CD4-positive, alpha-beta T cell treated with Interleukin-1 beta for 1 hour (primary cell): ENCODE measurements at regions not wholly inside any gene's neighbourhood (a gene's known extent, or its start where the extent isn't known, plus 50 kb on each side); places are given as distances from the start of the nearest gene placed in this dataset.
"Not testable (repeated sequence)": the region's sequence is repeated elsewhere in the genome, so short reads cannot be mapped to it uniquely, and the experiment has no call there.

Experiments used
- DNase-seq, 2 donors: peaks; one replicate each; pipeline ENCODE4 v3.0.0-alpha.2; 2020 to 2022

DNA sequence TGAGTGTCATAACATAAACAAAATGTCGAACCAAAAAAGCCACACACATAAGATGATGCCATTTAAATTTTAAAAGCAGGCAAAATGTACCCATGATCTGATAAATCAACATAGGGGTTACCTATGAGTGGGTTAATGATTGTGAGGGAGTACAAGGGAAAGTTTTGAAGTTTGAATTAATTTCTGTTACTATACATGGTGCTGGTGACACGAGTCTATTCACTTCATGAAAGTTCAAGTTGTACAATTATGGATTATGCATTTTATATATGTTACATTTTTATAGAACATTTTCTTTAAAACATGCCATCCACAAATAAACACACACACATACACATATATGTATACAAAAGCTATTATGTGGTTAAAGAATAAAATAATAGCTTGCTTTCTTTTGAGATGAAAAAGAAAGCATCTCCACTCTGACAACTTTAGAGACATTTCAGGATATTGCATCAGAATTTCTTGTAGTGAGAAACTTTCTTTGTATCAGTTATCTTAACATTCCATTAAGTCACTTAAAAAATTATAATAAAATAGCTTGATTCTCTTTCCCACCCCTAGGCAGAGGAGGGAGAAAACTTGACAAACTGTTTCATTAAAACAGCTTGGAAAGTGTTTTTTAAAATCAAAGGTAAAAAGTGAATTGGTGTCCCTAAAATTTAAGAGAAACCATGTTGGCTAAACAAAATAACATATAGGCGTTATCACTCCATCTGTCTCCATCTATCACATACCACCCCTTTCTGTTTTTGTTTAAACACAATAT, 891.8 kb upstream of the NDST4 start:
- DNase-seq = no peak

DNA sequence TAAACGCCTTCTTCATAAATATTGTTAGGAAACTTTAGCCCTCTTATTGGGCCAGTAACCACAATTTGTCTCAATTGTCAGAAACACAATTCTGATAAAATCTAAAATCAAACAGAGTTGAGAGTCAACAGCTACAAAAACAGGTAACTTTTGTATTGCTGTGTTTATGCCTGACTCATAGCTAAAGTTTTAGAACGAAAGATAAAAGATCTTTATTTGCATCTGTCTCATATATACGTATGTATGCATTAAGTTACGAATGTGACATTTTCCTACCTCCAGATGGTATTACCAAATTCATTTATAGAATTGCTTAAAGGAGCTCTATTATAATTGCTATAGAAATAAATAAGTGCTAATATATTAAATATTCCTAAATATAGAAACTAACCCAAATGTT, 887.9 kb upstream of the NDST4 start:
- no peak for DNase-seq

DNA sequence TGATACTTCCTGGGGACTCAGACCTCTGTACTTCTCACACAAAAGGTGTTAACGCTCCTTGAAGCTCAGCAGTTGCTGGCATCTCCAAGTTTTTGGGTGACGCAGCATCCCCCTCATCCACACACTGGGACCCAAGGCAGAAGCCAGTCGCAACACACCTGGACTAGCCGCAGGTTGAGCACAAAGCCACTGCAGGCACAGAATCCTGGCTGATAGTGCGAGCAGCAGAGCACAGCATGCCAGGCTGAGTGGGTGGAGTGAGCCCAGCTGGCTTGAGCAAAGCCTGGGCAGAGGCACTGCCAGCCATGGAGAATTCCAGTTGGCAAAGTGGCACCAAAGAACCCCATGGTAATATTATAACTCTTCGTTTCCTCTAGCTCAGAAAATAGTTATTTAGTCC, 873.2 kb upstream of the NDST4 start:
- DNase-seq = no peak

DNA sequence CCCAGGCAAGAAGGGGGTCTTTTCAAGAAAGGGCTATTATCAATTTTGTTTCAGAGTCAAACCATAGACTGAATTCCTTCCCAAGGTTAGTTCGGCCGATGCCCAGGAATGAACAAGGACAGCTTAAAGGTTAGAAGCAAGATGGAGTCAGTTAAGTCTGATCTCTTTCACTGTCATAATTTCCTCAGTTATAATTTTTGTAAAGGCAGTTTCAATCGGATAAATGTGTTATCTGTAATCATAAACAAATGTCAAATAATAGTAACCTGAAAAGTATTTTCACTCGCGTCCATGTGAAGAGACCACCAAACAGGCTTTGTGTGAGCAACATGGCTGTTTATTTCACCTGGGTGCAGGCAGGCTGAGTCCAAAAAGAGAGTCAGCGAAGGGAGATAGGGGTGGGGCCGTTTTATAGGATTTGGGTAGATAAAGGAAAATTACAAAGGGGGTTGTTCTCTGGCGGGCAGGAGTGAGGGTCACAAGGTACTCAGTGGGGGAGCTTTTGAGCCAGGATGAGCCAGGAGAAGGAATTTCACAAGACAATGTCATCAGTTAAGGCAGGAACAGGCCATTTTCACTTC, 862.1 kb upstream of the NDST4 start:
- DNase-seq = not testable (repeated sequence)

DNA sequence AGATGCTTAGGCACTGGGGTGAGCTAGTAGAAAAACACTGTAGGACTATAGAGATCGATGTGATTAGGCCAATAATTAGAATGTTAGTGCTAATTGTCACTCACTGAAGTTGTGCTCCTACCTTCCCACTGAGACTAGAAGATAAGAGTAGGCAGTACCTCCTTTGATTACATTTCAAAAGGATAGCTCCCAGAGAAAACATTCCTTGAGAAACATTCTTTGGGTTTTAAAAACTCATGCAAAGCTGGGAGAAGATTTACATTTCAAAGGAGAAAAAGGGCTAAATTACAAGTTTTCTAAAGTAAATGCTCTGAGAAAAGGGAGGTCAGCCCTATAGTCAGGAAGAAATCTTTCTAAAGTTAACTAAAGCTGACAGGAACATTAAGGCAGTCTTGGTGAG, 860.3 kb upstream of the NDST4 start:
- no peak for DNase-seq

DNA sequence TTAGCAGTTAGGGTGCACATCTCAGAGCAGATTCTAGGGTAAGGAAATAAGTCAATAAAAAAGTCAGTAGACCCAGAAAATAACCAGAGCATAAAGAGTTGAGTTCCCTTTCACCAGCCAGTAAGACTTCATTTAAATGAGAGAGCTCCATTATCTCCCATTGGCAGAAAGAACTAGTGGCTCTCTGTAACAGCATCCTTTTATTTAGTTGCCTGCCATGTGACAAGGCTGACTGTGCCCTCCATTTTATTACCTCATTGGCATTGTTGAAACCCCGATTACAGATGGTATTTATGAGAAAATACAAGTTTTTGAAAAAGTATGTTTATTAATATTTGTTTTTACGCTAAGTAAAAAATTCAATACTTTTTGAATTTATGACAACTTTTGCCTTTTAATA, 859.5 kb upstream of the NDST4 start:
- no peak for DNase-seq

DNA sequence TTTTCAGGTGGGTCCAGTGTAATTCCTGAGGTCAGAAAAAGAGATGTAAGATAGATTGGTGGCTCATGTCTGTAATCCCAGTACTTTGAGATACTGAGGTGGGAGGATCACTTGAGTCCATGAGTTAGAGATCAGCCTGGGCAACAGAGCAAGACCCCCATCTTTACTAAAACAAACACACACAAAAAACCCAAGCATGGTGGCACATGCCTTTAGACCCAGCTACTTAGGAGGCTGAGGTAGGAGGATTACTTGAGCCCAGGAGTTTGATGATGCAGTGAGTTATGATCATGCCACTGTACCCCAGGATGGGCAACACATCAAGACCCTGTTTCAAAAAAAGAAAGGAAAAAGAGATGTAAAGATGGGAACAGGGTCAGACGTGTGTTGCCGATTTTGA, 857.4 kb upstream of the NDST4 start:
- no peak for DNase-seq

DNA sequence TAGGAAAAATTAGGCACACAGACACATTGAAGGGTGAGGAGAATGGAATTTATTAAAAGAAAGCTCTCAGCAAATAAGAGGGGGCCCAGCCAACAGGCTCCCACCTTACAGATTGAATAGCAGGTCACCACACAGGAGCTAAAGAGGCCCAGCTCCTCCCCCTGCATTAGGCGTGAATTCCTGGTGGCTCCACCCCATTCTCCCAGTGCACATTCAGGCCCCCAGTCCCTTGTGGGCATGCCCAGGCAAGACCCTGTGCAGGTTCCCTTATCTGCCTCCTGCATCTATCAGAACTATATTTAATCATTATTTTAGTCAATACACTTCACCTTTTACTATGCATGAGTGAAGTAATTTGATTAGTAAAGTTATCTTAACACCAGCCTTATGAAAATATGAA, 856.3 kb upstream of the NDST4 start:
- DNase-seq = no peak

DNA sequence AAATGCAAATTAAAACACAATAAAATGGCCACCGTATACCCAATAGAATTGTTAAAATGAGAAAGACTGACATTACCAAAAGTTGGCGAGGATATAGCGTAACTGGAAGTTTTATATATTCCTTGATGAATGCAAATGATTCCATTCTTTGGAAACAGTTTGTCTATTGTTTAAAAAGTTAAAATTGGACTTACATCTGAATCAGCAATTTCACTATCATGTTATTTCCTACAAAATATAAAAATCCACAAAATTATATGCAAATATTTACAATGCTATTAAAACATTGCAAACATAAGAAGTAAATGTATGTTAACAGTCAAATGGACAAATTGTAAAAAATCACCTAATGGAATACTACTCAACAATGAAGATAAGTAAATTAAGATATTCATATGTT, 852.2 kb upstream of the NDST4 start:
- DNase-seq = no peak

DNA sequence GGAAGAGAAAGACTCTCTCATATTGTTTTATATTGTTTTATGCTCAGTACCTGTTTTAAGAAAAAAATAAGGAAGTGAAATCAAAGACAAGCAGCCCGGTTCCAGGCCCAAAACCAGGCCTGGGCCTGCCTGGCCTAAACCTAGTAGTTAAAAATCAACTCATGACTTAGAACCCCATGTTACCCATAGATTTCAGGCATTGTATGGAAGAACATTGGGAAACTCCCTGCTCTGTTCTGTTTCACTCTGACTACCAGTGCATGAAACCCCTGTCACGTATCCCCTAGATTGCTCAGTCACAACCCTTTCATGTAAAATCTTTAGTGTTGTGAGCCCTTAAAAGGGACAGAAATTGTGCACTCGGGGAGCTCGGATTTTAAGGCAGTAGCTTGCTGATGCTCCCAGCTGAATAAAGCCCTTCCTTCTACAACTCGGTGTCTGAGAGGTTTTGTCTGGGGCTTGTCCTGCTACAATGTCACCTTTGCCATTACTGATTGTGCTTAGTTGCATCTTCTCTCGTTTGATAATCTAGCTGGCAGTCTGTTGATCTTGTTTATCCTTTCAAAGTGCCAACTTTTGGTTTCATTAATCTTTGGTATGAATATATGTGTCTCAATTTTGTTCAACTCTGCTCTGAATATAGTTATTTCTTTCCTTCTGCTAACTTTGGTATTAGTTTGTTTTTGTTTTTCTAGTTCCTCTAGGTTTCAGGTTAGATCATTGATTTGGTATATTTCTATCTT, 842.8 kb upstream of the NDST4 start:
- DNase-seq = not testable (repeated sequence)

DNA sequence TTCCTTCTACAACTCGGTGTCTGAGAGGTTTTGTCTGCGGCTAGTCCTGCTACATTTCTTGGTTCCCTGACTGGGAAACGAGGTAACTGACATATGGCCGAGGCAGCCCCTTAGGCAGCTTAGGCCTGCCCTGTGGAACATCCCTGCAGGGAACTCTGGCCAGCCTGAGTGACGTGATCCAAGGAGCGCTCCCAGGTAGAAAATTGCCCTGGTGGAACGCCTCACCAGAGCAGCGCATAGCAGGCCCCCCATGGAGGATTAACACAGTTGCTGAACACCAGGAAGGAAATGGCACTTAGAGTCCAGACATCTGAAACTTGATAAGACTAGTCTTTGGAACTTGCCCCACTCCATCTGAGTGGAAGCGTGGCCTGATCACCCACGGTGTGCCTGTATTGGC, 837.4 kb upstream of the NDST4 start:
- DNase-seq = no peak

DNA sequence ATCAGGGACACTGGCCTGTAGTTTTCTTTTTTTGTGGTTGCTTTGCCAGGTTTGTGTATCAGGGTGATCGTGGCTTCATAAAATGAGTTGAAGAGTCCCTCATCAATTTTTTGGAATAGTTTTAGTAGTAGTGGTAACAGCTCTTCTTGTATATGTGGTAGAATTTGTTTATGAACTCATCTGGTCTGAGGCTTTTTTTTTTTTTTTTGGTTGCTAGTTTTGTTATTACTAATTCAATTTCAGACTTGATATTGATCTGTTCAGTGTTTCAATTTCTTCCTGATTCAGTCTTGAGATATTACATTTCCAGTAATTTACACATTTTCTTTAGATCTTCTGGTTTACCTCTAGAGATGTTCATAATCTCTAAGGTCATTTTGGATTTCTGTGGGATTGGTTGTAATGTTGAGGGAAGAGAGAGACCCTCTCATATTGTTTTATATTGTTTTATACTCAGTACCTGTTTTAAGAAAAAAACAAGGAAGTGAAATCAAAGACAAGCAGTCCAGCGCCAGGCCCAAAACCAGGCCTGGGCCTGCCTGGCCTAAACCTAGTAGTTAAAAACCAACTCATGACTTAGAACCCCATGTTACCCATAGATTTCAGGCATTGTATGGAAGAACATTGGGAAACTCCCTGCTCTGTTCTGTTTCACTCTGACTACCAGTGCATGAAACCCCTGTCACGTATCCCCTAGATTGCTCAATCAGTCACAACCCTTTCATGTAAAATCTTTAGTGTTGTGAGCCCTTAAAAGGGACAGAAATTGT, 836.7 kb upstream of the NDST4 start:
- not testable (repeated sequence) for DNase-seq

DNA sequence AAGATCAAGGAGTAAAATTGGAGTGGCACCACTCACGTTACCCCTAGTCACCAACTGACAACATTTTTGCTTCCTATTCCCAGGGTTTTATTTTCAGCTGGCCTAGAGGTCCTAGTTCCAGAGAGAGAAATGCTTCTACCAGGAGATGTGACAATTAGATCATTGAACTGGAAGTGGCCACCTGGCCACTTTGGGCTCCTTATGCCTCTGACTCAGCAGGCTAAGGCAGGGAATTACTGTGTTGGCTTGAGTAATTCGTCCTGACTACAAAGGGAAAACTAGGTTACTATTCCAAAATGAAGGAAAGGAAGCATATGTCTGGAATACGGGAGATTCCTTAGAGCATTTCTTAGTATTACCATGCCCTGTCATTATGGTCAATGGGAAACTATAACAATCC, 831.6 kb upstream of the NDST4 start:
- DNase-seq = no peak

DNA sequence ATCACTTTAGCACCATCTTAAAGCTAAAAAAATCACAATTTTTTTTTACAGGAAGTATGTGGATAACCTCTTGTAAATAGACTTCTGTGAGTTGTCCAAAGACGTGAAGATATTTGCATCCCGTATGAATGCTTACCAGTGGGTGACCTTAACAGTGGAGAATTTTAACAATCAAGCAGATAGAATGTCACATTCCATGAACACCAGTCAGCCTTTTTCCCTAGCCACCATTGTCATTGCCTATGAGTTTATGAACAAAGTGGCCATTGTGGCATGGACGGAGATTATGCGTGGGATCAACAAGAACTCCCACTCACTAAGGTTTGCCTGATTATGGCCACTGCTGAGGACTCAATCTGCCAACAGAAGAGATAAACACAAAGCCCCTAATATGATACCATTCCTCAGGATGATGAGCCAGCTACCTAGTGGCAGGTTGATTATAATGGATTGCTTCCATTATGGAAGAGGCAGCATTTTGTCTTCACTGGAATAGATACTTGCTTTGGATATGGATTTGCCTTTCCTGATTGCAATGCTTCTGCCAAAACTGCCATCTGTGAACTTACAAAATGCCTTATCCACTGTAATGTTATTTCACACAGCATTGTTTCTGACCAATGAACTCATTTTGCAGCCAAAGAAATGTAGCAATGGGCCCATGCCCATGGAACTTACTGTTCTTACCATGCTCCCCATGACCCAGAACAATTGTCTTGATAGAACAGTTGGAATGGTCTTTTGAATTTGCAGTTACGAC, 830.9 kb upstream of the NDST4 start:
- DNase-seq = no peak

DNA sequence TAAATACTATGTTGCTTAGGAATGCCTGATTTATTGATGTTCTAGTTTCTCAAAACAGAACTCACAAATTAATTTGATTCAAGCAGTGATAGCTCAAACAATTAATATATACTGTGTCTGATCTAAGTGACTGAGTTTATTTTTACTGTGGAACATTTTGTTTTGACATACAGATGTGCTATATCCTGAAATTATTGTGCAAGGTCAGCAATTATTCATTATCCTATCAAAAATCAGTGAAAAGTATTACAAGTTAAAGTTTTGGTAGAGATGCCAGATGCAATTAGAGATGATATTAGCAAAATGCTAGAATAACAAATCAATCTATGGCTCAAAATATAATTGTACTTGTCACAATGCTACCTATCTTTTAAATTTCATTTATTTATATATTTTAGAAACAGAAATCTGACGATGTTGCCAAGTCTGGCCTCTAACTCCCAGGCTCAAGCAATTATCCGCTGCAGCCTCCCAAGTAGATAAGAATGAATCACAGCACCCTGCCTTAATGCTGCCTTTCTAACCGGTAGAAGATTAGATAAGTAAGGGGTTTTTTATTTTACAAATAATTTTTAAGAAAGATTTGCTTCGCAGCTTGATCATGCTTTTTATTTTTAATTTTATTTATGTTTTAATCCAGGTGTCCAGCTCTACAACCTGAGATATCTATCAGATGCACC, 825.5 kb upstream of the NDST4 start:
- no peak for DNase-seq

DNA sequence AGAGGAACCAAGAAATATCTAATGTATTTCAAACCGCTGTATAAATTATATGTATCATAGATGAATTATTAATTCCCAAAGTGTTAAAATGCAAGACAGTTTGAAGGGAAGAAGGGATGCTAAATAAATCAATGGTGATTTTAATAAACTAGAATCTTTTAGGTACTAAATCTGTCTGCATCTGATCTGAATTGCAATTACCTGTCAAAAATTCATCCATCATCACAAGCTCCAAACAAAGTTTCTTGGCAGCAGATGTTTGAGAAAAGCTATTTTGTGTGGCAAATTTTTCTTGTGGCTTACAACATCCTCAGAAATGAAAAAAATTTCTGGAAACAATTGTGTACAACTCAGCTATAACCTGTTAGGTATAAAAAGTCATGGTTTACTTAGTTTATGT, 816.0 kb upstream of the NDST4 start:
- no peak for DNase-seq

DNA sequence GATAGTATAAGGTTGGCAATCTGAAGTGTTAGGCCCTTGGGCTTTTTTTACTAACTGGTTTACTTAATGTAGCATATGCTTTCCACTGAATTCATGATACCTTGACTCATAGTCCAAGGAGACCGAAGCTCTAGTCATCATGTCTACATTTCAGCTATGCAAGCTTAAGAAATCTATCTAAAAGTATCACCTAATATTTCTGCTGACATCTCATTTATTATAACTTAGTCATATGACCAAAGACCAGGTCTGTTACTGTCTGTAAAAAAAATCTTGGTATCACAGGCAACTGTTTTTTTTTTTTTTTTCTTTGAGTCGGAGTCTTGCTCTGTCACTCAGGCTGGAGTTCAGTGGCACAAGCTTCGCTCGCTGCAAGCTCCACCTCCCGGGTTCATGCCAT, 814.0 kb upstream of the NDST4 start:
- no peak for DNase-seq

DNA sequence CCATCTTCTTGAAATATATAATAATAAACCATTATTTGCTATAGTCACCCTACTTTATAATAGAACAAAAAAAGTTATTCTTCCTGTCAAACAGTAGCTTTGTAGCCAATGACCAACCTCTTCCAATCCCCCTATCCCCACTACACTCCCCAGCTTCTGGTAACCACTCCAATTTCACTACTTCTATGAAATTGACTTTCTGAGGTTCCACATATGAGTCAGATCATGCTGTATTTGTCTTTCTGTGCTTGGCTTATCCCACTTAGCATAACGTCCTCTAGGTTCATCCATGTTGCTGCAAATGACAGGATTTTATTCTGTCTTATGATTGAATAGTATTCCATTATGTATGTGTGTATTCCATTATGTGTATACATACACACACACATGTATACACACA, 809.7 kb upstream of the NDST4 start:
- DNase-seq = no peak

DNA sequence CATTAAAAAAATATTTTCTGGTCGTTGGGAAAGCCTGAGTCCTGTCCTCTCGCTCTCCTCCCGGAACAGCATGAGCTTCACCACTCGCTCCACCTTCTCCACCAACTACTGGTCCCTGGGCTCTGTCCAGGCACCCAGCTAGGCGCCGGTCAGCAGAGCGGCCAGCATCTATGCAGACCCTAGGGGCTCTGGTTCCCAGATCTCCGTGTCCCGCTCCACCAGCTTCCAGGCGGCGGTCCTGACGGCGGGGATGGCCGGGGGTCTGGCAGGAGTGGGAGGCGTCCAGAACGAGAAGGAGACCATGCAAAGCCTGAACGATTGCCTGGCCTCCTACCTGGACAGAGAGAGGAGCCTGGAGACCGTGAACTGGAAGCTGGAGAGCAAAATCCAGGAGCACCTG, 807.2 kb upstream of the NDST4 start:
- no peak for DNase-seq

DNA sequence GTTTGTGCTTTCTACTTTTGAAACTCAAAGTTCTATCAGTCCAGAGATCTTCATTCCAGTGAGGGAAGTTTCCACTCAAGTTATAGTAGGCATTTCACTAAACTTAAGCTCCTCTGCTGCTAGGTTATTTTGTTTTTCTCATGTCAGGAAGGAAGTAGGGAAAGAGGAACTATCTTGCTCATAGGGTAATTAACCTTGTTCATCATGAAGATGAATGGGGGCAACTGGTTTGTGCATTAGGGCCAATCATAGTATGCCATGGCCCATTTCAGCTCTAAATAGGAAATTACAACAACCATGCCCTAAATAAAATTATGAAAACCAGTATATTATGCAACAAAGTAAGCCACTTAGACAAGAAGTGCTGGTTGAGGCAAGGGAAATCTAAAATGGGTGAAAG, 804.7 kb upstream of the NDST4 start:
- DNase-seq = no peak

DNA sequence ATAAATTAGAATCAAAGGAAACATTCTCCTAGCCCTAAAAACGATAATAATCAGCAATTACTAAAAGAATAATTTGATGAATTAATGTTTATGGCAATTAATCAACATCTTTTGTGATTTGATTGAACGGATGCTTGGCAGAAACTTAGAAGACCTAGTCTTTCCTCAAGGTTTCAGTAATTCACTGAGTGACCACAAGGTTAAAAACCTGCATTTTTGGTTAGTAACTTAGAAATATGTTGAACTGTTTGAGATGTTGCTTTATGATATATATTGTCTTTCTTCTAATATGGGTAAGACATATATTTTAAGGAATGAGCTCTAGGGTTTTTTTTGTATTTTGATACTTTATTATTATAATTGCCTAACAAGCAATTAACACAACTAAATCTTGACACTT, 793.0 kb upstream of the NDST4 start:
- no peak for DNase-seq

DNA sequence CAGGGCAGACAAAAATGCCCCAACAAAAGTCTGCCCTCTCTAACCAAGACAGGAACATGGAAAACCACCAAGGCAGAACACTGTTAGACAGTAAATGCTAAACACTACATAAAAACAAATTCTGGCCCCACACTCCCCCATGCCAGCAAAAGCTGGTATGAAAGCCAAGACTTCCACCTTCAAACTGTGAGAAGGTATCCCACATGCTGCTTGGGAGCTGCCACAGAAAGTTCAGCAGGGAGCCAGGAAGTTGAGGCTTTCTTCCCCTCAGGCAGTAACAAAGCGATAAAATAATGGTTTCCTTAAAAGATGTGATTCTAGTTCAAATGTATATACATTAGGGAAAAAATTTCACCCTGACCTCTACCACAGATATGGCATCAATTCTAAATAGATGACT, 770.4 kb upstream of the NDST4 start:
- DNase-seq = no peak
